A204.1 (cell line): ENCODE measurements at regions not wholly inside any gene's neighbourhood (a gene's known extent, or its start where the extent isn't known, plus 50 kb on each side); places are given as distances from the start of the nearest gene placed in this dataset.
A peak's percentile ranks its signal among the peaks of the same experiment; 100 is the strongest.
"Not testable (repeated sequence)": the region's sequence is repeated elsewhere in the genome, so short reads cannot be mapped to it uniquely, and the experiment has no call there.

Experiments
- FAIRE-seq: peaks from 2 replicates; lab custom pipeline; 2012; peaks lifted over from hg19 to GRCh38; lab: Jason Lieb, UNC

DNA sequence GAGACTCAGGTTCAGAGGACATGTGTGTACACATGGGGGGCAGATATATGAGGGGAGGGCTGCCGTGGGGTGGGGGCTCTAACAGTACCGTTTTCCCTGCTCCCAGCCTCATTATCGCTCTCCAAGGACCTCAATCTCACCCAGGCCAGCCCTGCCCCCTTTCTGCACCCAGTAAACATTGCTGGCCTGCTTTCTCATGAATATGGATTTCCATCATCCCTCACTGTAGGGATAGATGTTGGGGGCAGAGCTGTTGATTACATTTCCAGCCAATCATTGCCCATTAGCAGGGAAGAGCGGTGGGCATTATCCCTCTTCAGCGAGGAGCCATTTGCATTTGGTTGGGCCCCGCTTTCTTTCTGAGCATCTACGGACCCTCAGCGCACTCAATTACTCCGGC lies 273.8 kb downstream of the RPS6KC1 start:
- FAIRE-seq, result no peak

DNA sequence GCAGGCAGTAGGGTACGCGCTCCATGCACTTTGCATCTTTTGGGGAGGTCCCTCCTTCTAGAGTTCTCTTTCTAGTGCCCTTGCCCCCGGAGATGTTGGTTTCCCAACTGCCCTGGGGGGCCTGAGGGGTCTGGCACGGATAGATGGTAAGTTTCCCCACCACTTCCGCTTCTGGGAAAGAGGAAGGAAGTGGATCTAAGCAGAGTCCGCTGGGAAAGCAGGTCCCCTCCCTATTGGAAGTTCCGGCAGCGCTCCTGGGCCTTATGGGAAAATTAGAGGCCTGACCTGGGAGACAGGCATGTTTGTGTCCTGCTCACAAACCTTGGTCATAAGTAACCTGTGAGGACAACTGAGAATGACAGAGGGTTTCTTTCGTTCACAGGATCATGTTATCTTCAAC lies 274.4 kb downstream of the RPS6KC1 start:
- no peak for FAIRE-seq

DNA sequence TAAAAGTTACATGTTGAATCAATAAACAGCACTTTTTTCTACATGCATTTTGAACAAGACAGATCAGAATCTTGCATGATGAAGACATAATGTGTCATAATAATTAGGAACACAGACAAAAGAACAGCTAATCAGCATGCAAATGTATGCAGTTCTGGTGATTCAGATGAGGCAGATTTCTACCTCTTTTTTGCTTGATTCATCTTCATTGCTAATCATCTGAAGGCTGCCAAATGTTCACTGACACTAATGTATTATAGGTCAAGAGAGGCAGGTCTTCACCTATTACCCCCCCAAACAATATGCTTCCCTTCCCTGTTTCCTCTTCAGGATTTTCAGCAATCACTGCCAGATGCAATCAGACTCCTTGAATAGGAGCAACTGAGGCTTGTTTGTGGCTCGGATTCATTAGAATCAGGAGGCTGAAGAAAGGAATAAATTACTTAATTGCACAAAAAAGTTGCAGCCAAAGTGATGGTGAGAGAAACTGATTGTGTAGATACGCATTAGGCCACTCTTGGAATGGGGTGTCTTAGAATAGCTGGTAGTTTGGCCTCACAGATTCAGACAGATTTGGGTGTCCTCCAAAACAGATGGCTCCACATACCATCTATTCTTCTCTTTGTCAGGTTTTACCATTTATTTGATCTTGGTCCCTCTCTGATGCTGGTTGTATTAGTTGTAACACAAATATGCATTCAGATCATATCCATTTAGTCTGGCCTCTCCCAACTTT lies 275.4 kb downstream of the RPS6KC1 start:
- no peak for FAIRE-seq

DNA sequence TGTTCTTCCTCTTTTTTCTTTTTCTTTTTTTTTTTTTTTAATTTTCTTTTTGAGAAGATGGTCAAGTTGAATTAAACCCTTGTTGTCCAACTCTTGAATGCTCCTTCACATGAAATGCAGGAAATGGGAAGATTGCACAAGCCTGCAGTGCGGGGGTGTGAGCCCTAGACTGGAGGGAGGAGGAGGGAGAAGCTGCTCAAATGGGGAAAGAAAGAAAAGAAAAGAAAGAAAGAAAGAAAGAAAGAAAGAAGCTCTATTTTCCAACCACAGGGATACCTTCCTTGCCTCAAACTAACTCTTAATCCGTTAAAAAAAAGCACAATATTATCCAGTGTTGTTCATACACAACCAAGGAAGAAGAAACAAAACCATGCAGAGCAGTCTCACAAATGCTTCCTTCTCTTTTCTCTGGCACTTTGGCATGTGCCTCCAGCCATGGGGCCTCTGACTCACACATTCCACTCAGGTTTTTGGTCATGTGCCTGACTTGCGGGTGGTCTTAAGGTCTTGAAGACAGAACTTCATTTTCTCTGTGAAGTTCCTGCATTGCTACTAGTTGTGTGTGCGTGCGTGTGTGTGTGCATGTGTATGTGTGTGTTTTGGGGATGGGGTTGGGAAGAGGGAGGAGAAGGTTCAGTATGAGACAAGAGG lies 276.1 kb downstream of the RPS6KC1 start:
- FAIRE-seq, result no peak

DNA sequence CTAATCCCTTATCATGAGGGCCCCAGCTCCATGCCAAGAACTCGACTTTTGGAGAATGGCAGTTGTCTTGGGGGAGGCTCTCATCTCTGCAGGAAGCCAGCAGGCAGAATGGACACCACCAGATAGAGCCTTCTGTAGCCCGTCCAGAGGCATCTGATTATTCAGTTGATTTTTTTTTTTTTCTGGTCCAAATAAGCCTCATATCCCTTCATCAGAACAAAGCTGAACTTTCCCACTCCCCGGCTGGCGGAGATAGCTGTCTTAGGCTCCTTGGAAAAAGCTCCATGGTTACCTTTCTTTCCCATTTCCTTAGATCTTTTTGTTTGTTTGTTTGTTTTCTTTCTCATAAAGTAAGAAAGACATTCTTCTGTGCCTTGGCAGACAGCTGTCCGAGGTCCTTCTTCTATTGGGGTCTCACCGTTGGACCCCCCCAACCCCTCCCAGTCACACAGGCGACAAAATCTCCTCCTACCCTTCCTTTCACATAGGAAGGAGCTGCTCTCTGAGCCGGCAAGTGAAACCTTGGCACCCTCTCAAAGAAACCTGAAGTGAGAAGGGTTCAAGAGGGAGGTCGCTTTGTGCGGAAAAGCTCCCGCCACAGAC lies 278.5 kb downstream of the RPS6KC1 start:
- no peak for FAIRE-seq

DNA sequence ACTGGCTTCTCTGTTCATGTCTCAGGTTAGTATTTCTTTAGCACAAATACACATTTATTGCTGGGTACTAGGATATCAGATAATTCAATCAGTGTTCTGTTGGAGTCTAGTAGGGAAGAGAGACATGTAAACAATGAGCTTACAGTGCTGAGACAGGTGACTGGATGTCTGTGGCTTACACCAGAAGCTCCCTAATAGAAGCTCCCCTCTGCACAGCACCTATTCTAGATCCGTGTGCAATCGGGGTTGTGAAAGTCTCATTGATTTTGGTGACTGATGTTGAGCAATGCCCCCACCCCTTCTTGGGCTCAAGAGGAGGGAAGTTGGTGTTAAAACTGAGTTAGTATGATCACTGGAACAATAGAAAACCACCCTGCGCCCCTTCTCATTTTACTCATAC lies 279.2 kb downstream of the RPS6KC1 start:
- FAIRE-seq, result no peak

DNA sequence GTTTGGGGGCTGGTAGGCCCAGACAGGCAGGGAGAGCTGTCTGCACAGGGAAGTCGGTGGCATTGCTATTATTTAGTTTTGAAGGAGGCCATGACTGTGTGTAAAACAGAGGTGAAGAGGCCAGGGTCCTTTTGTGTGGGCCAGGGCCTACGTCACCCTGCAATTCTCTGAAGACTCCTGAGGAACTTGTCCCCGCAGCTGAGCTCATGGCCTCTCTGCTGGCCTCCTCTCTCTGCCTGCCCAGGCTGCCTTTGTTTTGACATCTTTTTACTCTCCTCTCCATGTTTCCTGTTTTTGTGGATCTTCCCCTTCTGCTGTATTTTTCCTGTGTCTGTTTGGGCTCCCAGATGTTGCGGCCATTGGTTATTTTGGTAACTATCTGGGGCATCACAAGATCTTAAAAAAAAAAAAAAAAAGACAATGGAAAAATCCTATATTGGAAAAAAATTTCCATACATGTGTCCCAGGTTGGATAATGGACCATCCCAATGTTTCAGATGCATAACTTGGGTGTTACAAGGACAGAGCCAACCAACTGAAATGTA lies 280.7 kb downstream of the RPS6KC1 start:
- no peak for FAIRE-seq

DNA sequence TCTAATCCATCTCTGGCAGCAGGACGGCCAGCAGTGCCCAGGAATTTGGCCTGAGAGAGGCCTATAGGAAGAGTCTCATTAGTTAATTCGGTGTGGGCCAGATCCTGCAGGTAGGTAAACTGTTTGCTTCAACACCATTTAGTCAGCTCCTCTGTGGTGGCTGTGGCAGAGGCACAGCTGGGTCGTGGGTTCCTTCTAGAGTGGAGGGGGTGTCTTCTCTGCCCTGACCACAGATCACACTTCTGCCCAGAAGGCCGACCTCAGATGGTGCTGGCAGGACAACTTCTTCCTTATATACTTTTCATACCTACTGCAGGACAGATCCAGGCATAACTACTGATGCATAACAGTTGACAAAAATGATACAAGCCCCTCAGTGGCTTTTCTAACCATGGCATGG lies 281.4 kb downstream of the RPS6KC1 start:
- FAIRE-seq, result no peak

DNA sequence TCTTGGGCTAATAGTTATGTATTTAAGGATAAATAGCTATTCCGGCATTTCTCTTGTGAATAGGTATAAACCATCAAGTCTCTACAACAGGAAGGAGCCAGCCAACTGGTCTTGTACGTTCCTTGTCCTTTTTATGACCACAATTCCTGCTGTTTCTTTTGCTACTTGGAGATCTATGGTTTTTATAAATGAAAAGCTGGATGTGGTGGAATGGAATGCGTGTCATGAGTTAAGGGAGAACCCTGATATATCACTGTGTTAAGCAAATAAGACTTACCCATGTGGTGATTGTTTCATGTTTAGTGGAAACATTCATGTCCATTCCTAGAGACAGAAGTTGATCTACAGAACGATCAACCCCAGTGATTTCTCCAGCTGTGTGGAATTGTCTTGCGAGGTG lies 282.1 kb downstream of the RPS6KC1 start:
- no peak for FAIRE-seq

DNA sequence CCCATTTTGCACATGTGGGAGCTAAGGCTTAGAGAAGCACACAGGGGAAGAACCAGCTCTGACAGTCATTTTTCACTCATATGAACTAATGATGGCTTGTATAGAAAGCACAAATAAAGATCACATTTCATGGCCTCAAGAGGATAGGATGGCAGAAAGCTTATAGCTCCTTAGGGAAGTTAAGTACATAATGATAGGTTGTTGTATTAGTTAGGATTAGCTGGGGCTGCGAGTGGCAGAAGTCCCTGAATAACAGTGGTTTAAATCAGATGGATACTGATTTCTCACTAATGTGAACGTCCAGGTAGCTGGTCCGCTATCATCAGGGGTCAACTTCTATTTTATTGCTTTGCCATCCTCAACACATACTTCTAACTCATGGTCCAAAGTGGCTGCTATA lies 284.0 kb downstream of the RPS6KC1 start:
- FAIRE-seq, result no peak

DNA sequence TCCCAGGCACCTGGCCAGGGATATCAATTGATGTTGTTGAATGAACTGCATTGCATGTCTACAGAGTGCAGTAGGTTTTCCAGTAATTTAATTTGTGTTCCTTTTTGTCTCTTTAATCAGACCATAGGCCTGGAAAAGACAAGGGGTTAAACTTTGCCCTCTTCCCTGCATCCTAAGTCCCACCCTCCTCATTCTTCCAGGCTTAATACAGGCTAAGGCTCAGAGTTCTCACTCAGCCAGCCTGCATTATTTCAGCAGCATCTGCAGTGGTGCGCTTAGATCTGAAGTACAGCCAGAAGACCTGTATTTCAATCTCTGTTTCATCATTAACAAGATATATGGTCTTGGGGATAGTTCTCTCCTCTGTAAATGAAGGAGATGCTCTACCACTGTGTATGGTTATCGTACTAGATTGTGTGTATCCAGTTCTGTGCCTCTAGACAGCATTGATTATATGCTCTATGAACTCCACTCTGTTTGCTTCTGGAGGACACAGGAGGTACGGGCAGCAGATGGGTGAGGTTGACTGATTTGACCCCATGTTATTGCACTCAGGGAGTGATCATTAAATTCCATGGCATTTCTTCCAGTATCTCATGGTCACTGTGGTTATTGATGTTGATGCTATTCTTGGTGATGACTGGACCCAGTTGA lies 286.1 kb downstream of the RPS6KC1 start:
- no peak for FAIRE-seq

DNA sequence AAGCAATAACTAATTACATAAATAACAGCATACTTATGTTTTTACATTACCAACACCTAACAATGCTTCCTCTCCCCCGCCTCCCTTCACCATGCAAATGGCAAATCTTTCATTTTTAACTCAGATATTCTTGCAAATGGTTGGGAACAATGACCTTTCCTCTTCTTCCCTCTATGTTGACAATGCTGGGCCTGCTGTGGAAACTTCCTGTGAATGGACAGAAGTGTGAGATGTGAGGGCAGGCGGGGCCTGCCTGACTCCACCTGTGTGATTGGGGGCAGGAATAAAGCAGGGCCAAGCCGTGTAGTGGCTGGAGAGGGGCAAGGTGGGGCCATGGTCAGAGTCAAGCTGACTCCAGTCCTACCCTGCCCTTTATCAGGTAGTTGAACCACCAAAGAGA lies 289.6 kb downstream of the RPS6KC1 start:
- FAIRE-seq, result no peak

DNA sequence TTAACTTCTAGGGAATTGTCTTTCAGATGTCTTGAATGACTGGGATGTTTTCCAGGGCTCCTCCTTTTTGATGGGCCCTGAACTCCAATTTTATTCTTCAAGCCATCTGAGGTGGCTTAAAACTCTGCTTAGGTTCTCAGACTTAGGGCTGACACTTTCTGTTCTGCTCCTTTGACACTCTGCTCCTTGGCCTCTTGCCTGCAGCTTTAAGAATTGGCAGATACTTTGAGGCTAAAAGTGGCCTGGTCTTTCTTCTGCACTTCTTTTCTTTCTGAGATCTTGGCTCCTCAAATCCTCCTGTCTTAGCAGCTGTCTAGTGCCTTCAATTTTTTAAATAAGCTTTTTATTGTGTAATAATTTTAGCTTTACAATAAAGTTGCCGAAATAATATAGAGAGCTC lies 294.6 kb downstream of the RPS6KC1 start:
- no peak for FAIRE-seq

DNA sequence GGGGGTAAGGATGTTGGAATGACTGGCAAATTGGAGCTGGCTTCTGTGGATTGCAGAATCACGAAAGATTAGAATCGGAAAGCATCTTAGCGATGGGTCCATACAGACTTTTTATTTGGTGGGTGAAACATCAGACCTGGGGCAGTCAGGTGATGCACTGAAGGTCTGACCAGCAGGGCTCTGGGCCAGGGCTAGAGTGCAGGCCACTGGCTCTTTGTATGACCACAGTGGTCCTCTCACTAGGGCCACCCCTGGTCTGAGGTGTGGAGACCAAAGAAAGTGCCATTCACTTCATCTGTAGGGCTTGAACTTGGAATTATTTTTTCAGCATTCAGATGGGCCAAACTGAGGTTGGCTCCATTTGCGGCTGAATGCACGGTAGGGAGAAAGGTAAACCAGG lies 306.4 kb downstream of the RPS6KC1 start:
- FAIRE-seq, result no peak

DNA sequence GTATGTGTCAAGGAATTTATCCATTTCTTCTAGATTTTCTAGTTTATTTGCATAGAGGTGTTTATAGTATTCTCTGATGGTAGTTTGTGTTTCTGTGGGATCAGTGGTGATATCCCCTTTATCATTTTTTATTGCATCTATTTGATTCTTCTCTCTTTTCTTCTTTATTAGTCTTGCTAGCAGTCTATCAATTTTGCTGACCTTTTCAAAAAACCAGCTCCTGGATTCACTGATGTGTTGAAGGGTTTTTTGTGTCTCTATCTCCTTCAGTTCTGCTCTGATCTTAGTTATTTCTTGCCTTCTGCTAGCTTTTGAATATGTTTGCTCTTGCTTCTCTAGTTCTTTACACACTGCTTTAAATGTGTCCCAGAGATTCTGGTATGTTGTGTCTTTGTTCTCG lies 307.3 kb downstream of the RPS6KC1 start:
- FAIRE-seq, result not testable (repeated sequence)

DNA sequence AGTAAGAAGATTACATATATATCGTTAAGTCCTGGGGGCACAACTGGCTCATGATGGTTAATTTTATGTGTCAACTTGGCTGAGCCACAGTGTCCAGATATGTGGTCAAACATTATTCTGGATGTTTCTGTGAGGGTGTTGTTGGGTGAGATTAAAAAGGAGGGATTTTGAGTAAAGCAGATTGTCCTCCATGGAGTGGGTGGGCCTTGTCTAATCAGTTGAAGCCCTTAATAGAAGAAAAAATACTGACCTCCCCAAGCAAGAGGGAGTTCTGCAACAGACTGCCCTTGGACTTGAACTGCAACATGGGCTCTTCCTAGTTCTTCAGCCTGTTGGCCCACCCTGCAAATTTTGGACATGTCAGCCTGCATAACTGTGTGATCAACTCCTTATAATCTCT lies 311.6 kb downstream of the RPS6KC1 start:
- no peak for FAIRE-seq

DNA sequence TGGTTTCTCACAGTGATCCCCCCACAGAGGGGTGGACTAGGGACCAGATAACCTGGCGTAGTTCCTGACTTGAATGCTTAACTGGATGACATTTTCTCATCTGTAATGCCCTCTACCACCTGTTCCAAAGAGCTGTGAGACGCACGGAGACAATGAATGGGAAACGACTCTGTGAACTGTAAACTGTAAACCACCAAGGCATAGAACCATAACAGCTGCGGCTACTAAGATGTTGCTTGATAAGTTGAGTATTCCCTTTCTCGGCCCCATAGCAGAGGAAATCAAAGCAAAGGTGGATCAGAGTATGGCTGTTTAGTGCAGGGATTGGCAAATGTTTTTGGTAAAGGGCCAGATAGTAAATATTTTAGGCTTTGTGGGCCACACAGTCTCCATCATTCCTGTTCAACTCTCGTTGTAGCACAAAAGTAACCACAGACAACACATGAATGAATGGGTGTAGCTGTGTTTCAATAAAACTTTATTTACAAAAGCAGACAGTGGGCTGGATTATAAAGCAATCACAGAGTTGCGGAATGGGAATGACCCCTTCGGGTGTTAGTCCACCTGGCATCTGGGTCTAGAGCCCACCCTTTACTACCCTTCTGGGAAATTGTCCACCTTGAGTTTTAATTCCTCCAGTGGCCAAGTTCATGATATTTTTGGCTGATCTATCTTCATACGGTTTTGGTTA lies 315.2 kb downstream of the RPS6KC1 start:
- no peak for FAIRE-seq

DNA sequence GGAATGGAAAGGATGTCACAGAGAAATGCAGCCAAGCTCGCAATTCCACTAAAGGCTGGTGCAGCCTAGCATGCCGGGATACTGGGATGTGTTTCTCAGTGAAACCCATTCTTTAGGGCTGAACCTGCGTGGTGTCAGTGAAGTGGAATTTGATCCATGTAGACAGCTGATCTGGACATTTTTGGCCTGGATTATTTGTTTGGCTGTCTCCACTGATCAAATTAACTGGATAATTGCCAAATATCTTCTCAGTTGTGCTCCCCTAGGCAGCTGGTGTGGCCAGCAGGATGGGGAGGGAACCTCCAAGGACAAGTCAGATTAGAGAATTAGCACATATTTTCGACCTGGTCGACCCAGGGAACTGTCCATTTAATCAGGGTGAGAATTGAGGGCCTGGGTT lies 318.4 kb downstream of the RPS6KC1 start:
- FAIRE-seq, result no peak

DNA sequence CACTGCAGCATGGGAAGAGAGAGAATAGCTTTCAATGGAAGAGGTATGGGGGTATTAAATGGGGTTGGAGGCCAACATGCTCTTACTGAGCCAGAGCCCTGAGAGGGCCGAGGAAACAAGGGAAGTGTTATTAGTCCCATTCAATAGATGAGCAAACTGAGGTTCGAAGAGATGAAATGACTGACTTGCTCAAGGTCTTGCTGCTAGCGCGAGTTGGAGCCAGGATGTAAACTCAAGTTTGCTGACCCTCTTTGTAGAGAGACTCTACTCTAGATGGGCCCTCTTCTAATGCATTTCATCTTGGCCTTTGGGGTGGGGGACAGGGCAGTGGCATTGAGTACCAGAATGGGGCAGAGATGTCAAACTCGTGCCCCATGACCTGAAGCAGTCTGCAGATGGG lies 319.5 kb downstream of the RPS6KC1 start:
- FAIRE-seq, result no peak

DNA sequence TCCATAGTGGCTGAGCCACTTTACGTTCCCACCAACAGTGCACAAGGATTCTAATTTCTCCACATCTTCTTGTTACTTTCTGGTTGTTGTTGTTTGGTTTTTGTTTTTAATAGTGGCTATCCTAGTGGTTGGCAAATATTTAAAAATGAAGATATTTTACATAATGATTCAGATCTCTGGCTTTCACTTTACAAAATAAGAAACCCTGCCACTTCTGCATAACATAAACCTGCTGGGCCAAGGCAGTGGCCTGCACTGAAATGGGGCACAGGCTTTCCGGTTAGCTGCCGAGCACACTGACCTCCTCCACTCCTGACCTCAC lies 320.4 kb downstream of the RPS6KC1 start:
- FAIRE-seq, result no peak

DNA sequence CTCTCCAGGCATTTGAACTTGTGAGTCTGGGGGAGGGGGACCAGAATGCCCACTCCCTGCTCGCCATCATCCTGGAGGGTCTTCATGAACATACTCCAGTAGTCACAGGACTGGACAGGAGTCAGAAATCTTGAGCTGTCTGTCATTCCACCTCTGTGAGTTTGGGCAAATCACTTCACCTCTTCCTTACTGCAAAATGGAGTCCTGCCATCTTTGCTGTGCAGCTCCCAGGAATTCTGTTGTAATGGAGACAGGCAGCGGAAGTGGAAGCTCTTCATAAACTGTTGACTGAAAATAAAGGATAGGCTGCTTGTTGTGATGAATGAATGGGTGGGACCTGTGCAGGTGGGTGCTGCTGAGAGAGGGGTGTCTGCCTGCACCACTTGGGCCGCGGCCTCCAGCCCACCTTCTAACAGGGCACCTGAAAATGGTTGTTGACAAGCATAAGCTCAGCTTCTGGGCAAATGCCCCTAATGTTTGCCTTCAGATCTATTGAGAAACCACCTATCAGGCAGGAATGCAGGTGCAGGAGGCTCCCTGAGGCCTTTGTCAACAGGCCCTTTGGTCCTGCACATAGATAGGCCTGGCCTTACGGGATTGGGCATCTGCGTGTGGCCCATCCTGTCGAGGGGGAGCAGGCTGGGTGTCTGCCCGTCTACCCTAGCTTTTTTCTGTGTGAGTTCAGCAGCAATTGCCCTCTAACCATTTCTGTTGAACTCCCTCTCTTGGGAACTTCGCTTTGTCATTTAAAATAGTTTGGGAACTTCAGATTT lies 321.0 kb downstream of the RPS6KC1 start:
- FAIRE-seq, result no peak

DNA sequence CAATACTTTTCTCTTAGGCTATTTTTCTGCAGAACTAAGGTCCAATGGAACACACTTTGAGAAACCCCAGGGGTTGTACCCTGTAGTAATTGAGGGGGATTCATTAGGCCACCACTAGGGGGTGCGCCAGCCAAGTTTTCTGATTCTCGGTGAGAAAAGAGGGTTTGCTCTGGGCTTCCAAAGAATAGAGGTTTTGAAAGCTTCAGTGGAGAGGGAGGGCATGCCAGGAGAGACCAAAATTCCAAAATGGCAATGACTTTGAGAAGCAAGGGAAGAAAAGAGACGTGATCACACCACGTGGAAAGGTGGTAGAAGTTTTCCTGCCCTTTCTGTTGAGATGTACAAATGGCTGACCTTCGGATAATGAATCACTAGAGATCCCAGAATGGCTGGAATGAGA lies 323.3 kb downstream of the RPS6KC1 start:
- peak; percentile 69 for FAIRE-seq
